ENCODE measurements at regions not wholly inside any gene's neighbourhood (a gene's known extent, or its start where the extent isn't known, plus 50 kb on each side); places are given as distances from the start of the nearest gene placed in this dataset.

DNA sequence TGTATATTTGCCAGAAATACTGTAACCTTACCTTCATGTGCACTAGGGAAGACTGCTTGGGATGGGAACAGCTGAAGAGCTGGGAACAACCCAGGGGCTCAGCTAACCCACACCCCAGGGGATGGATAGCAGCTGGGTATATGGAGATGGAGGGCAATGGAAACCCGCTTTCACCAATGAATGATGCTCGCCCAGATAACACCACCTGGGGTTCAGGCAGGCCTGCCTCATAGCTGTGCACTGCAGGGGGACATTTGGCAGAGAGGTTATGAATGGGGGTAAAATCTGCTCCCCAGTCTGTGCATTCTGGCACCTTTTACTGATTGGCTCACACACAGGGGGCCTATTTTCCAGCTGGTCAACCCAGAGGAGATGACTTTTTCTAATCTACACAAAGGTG is 170.7 kb downstream of the CHST1 start:
- H3K9me2 ChIP-seq (replicated peaks; ENCODE audit: low read depth, low read length) = no peaks in the 10 kb centered on the region; the same call in 1 of the 2 replicates
- H3K9me3 ChIP-seq (ENCODE audit: insufficient read depth, low read depth, low read length) = no peaks in the 10 kb centered on the region
- H3K4me3 ChIP-seq (ENCODE audit: low read length, poor library complexity, severe bottlenecking) = no peak overlapping the region
- H3F3A ChIP-seq (ENCODE audit: low read depth) = no peaks in the 10 kb centered on the region
- H3K4me1 ChIP-seq (ENCODE audit: insufficient read depth, low read length, poor library complexity, severe bottlenecking) = no peaks in the 10 kb centered on the region
- TF ChIP-seq, protein P1, sequence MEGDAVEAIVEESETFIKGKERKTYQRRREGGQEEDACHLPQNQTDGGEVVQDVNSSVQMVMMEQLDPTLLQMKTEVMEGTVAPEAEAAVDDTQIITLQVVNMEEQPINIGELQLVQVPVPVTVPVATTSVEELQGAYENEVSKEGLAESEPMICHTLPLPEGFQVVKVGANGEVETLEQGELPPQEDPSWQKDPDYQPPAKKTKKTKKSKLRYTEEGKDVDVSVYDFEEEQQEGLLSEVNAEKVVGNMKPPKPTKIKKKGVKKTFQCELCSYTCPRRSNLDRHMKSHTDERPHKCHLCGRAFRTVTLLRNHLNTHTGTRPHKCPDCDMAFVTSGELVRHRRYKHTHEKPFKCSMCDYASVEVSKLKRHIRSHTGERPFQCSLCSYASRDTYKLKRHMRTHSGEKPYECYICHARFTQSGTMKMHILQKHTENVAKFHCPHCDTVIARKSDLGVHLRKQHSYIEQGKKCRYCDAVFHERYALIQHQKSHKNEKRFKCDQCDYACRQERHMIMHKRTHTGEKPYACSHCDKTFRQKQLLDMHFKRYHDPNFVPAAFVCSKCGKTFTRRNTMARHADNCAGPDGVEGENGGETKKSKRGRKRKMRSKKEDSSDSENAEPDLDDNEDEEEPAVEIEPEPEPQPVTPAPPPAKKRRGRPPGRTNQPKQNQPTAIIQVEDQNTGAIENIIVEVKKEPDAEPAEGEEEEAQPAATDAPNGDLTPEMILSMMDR (conservative IDR thresholded peaks at IDR 0.05; ENCODE audit: low read length) = no peak
- TF ChIP-seq EZH2phosphoT487 (IDR thresholded peaks at IDR 0.05; ENCODE audit: borderline replicate concordance) = no peak
- no peaks in the 10 kb centered on the region for H3K79me2 ChIP-seq (ENCODE audit: insufficient read depth, low read length)
- no peaks in the 10 kb centered on the region for H3K36me3 ChIP-seq (ENCODE audit: insufficient read depth, low read length)
- no peaks in the 10 kb centered on the region for H4K20me1 ChIP-seq (ENCODE audit: insufficient read depth, low read length, poor library complexity, severe bottlenecking)
- no peak overlapping the region for H2AFZ ChIP-seq (ENCODE audit: low read length)
- H3K9ac ChIP-seq (ENCODE audit: low read depth, low read length, poor library complexity, severe bottlenecking) = no peak overlapping the region
- H3K4me2 ChIP-seq (ENCODE audit: low read depth, low read length, poor library complexity, severe bottlenecking) = no peak overlapping the region
- H3K27me3 ChIP-seq (ENCODE audit: insufficient read depth, low read length, poor library complexity, severe bottlenecking) = no peaks in the 10 kb centered on the region

DNA sequence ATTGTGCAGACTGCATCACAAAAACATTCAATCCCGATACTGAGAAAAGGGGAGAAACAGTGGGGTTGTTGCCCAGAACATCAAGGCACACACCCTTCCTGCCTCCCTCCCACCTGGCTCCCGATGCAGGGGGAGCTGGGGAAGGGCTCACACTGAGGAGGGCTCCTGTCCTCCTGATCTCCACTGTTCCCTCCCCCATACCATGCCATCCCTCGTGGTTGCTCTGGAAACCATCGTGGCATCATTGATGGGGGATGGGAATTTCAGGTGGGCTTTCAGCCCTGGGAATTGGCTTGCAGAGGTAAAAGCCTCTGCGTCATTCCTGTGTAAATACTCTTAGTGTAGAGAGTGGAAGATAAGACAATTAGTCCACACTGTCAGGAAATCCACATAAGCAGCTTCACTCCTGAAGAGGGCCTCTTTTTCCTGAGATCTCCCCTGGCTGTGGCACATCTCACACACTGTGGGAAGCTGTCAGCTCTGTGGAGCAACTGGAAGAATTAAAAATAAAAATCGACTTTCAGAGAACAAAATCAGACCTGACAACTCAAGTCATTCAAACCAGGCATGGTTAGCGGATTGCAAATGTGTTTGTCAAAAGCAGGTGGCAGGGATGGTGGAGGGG is 176.0 kb downstream of the CHST1 start:
- no peaks in the 10 kb centered on the region for H3K4me1 ChIP-seq (ENCODE audit: insufficient read depth, low read length, poor library complexity, severe bottlenecking)
- no peak overlapping the region for H2AFZ ChIP-seq (ENCODE audit: low read length)
- no peak overlapping the region for H3K4me3 ChIP-seq (ENCODE audit: low read length, poor library complexity, severe bottlenecking)
- H3K9me2 ChIP-seq (replicated peaks; ENCODE audit: low read depth, low read length) = no peaks in the 10 kb centered on the region
- no peaks in the 10 kb centered on the region for H4K20me1 ChIP-seq (ENCODE audit: insufficient read depth, low read length, poor library complexity, severe bottlenecking)
- H3K79me2 ChIP-seq (ENCODE audit: insufficient read depth, low read length) = no peaks in the 10 kb centered on the region
- TF ChIP-seq EZH2phosphoT487 (IDR thresholded peaks at IDR 0.05; ENCODE audit: borderline replicate concordance) = no peak
- TF ChIP-seq, protein P1 (conservative IDR thresholded peaks at IDR 0.05; ENCODE audit: low read length) = no peak
- no peaks in the 10 kb centered on the region for H3F3A ChIP-seq (ENCODE audit: low read depth)
- no peak overlapping the region for H3K9ac ChIP-seq (ENCODE audit: low read depth, low read length, poor library complexity, severe bottlenecking)
- H3K36me3 ChIP-seq (ENCODE audit: insufficient read depth, low read length) = no peaks in the 10 kb centered on the region
- no peaks in the 10 kb centered on the region for H3K9me3 ChIP-seq (ENCODE audit: insufficient read depth, low read depth, low read length)
- H3K27me3 ChIP-seq (ENCODE audit: insufficient read depth, low read length, poor library complexity, severe bottlenecking) = no peaks in the 10 kb centered on the region
- H3K4me2 ChIP-seq (ENCODE audit: low read depth, low read length, poor library complexity, severe bottlenecking) = no peak overlapping the region

DNA sequence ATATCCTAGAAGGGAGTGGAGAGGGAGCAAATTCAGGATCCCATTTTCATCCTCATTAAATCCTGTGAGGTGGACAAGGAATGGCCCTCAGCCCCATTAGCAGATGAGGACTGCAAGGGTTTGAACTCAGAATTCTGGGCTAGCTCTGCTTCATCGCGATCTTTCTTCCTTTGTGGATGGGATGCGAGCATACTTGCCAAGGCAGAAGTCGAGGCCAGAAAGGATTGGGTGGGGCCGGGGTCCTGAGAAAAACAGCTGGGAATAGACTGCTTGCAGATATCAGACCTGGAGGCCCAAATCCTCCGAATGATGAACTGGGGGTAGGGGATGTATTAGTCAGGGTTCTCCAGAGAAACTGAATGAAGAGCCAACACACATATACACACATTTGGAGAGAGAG is 179.0 kb downstream of the CHST1 start:
- Histone ChIP-seq H4K20me1 (ENCODE audit: insufficient read depth, low read length, poor library complexity, severe bottlenecking) (no peaks in the 10 kb centered on the region), H2AFZ (ENCODE audit: low read length) (no peak overlapping the region), H3K4me1 (ENCODE audit: insufficient read depth, low read length, poor library complexity, severe bottlenecking) (no peaks in the 10 kb centered on the region), H3K4me2 (ENCODE audit: low read depth, low read length, poor library complexity, severe bottlenecking) (no peak overlapping the region), H3K9me3 (ENCODE audit: insufficient read depth, low read depth, low read length) (no peaks in the 10 kb centered on the region), H3K9me2 (replicated peaks; ENCODE audit: low read depth, low read length) (no peaks in the 10 kb centered on the region), H3K36me3 (ENCODE audit: insufficient read depth, low read length) (no peaks in the 10 kb centered on the region), H3K4me3 (ENCODE audit: low read length, poor library complexity, severe bottlenecking) (no peak overlapping the region), H3K27me3 (ENCODE audit: insufficient read depth, low read length, poor library complexity, severe bottlenecking) (no peaks in the 10 kb centered on the region), H3F3A (ENCODE audit: low read depth) (no peaks in the 10 kb centered on the region), H3K79me2 (ENCODE audit: insufficient read depth, low read length) (no peaks in the 10 kb centered on the region), H3K9ac (ENCODE audit: low read depth, low read length, poor library complexity, severe bottlenecking) (no peak overlapping the region)
- TF ChIP-seq, protein P1 (conservative IDR thresholded peaks at IDR 0.05; ENCODE audit: low read length) = no peak
- TF ChIP-seq EZH2phosphoT487 (IDR thresholded peaks at IDR 0.05; ENCODE audit: borderline replicate concordance) = no peak

All from Loucy (cell line).